Aorta (tissue), 5 donors: ENCODE measurements at regions not wholly inside any gene's neighbourhood (a gene's known extent, or its start where the extent isn't known, plus 50 kb on each side); places are given as distances from the start of the nearest gene placed in this dataset.
A peak's percentile ranks its signal among the peaks of the same experiment; 100 is the strongest.

Experiments
- ATAC-seq: fragments of 200-7000 bp; cut with Tn5 transposase; one replicate; pipeline ENCODE4 v1.9.1; 2022; ENCODE audit warnings: moderate library complexity; ENCODE audit not compliant: low FRiP score
- DNase-seq, 2 donors: peaks; one replicate each; pipeline ENCODE4 v3.0.0-alpha.2; 2020
- H3K27ac ChIP-seq, 2 donors: one replicate each; pipeline ENCODE4 v1.5.1; 2013; ENCODE audit warnings: low read length in 2 of 2, mild to moderate bottlenecking in 2 of 2, moderate library complexity in 2 of 2, control low read depth in 1 of 2, inconsistent platforms in 1 of 2, low read depth in 1 of 2
- H3K27me3 ChIP-seq, 2 donors: one replicate each; pipeline ENCODE4 v1.6.1; 2013; ENCODE audit warnings: control low read depth in 1 of 2, low read length in 1 of 2, mild to moderate bottlenecking in 1 of 2, moderate library complexity in 1 of 2; ENCODE audit not compliant: insufficient read depth in 2 of 2, control insufficient read depth in 1 of 2
- H3K36me3 ChIP-seq, 2 donors: one replicate each; pipeline ENCODE4 v1.6.1; 2013; ENCODE audit warnings: control low read depth in 1 of 2, low read length in 1 of 2, mild to moderate bottlenecking in 1 of 2; ENCODE audit not compliant: insufficient read depth in 2 of 2, control insufficient read depth in 1 of 2
- H3K4me1 ChIP-seq, 2 donors: one replicate each; pipeline ENCODE4 v1.6.1; 2013; ENCODE audit warnings: low read length in 2 of 2, control low read depth in 1 of 2, mild to moderate bottlenecking in 1 of 2, moderate library complexity in 1 of 2; ENCODE audit not compliant: insufficient read depth in 2 of 2, control insufficient read depth in 1 of 2
- H3K4me3 ChIP-seq, 2 donors: one replicate each; pipeline ENCODE4 v1.5.1; 2013; ENCODE audit warnings: low read length in 2 of 2, control low read depth in 1 of 2, mild to moderate bottlenecking in 1 of 2
- H3K9me3 ChIP-seq: one replicate; pipeline ENCODE4 v1.6.1; 2013; ENCODE audit warnings: mild to moderate bottlenecking, low read length; ENCODE audit not compliant: control insufficient read depth
- WGBS, 2 donors: extraction: QIAGEN DNeasy Blood & Tissue Kit; methylation state at CpG; one replicate each; pipeline ENCODE4 v1.1.7; 2013; 5-methylcytosine and 5-hydroxymethylcytosine counted together
- intact Hi-C, 2 donors: fragments of 100-400 bp; cut with DNase I; formaldehyde crosslinking; loops; one replicate each; pipeline versions ENCODE4 v1.14.2 to v1.15.0; 2022
- donor health status: healthy with polysubstance abuse.
- donor health status: Bipolar disorder and iron deficiency.
- donor health status: DM: no; HTN: no; CAD: no.
- donor health status: DM: no; HTN: no; CAD: no.
- donor health status: DM: yes; HTN: yes; CAD: no.

- Histone ChIP-seq H3K36me3 (no peaks in the 10 kb centered on the region), H3K27ac (peak overlapping the region; percentile 34 to 97), H3K4me1 (peaks cover 0 to 2% of the 10 kb centered on the region in 2 donors), H3K27me3 (no peaks in the 10 kb centered on the region), H3K9me3 (no peaks in the 10 kb centered on the region), H3K4me3 (no peak overlapping the region)
- 45 to 48% methylated on average over 27 of the region's 27 CpGs for WGBS, 2 donors
- ATAC-seq (peak; percentile 86), DNase-seq (peak; percentile 88 to 90)
- intact Hi-C loops: loop anchor here in 1 of 2 donors (10.0 kb wide), 1 partner anchor 253 kb away; no protein-coding TSS in a partner anchor
Observed at GRCh38 chr21:38751379-38752050, 54.2 kb upstream of the ETS2 start.

GRCh38 chr21:38752051-38752505 lies 53.7 kb upstream of the ETS2 start:
- Histone ChIP-seq H3K4me3 (no peak overlapping the region), H3K27me3 (no peaks in the 10 kb centered on the region), H3K4me1 (peaks cover 0 to 2% of the 10 kb centered on the region in 2 donors), H3K36me3 (no peaks in the 10 kb centered on the region), H3K9me3 (no peaks in the 10 kb centered on the region), H3K27ac (peak overlapping the region; percentile 58 to 97)
- 80% methylated on average over 11 of the region's 11 CpGs for WGBS, 2 donors
- DNase-seq (no peak), ATAC-seq (no peak)
- intact Hi-C loops: loop anchor here in 1 of 2 donors (10.0 kb wide), 1 partner anchor 253 kb away; no protein-coding TSS in a partner anchor

GRCh38 chr21:38753114-38753513 lies 52.6 kb upstream of the ETS2 start:
- Histone ChIP-seq H3K4me1 (peaks cover 0 to 2% of the 10 kb centered on the region in 2 donors), H3K27me3 (no peaks in the 10 kb centered on the region), H3K36me3 (no peaks in the 10 kb centered on the region), H3K9me3 (no peaks in the 10 kb centered on the region), H3K27ac (peak overlapping the region; percentile 58 to 97), H3K4me3 (no peak overlapping the region)
- intact Hi-C loops: loop anchor here in 1 of 2 donors (10.0 kb wide), 1 partner anchor 252 kb away; no protein-coding TSS in a partner anchor
- 33 to 35% methylated on average over 3 of the region's 3 CpGs for WGBS, 2 donors
- DNase-seq (no peak), ATAC-seq (no peak)

GRCh38 chr21:38753557-38753971 lies 52.2 kb upstream of the ETS2 start:
- 8% methylated on average over 4 of the region's 4 CpGs for WGBS, 2 donors
- Histone ChIP-seq H3K27me3 (no peaks in the 10 kb centered on the region), H3K36me3 (no peaks in the 10 kb centered on the region), H3K27ac (peak overlapping the region in 1 of 2 donors; percentile 58), H3K4me1 (peaks cover 0 to 2% of the 10 kb centered on the region in 2 donors), H3K9me3 (no peaks in the 10 kb centered on the region), H3K4me3 (no peak overlapping the region)
- ATAC-seq (no peak), DNase-seq (no peak)
- intact Hi-C loops: loop anchor here in 1 of 2 donors (10.0 kb wide), 1 partner anchor 251 kb away; no protein-coding TSS in a partner anchor
